OCI-LY3 (cell line): ENCODE measurements at regions not wholly inside any gene's neighbourhood (a gene's known extent, or its start where the extent isn't known, plus 50 kb on each side); places are given as distances from the start of the nearest gene placed in this dataset.

Experiments
- CTCF ChIP-seq: fragments of 200-600, 300-600 bp; sonication (generic); IDR thresholded peaks from 2 replicates; pipeline ENCODE4 v1.5.1; 2014; ENCODE audit warnings: antibody characterized with exemption, low read length, low read depth
- EZH2phosphoT487 ChIP-seq: fragments of 200-600 bp; shearing (Covaris generic); IDR thresholded peaks from 2 replicates; pipeline ENCODE4 v1.6.1; 2018; ENCODE audit warnings: antibody characterized with exemption, mixed run types, low read depth

- no peak for TF ChIP-seq CTCF
- TF ChIP-seq EZH2phosphoT487, result no peak
Observed at GRCh38 chr9:79847074-79847473, 275.3 kb downstream of the TLE4 start.
